Coronary artery (tissue), 2 donors: ENCODE measurements at regions not wholly inside any gene's neighbourhood (a gene's known extent, or its start where the extent isn't known, plus 50 kb on each side); places are given as distances from the start of the nearest gene placed in this dataset.

Source experiments
- DNase-seq: peaks from one replicate; pipeline ENCODE4 v3.0.0-alpha.2; 2017; ENCODE audit warnings: low spot score
- H3K27ac ChIP-seq, 2 donors: fragments of 200-600 bp; sonication (generic); one replicate each; pipeline ENCODE4 v1.5.1; 2016 to 2019
- H3K4me3 ChIP-seq: fragments of 200-600 bp; sonication (generic); 2 replicates; pipeline ENCODE4 v1.5.1; 2016; ENCODE audit warnings: mild to moderate bottlenecking, moderate library complexity
- CTCF ChIP-seq: fragments of 200-600 bp; sonication (generic); IDR thresholded peaks from one replicate; pipeline ENCODE4 v1.5.1; 2019; ENCODE audit warnings: antibody characterized with exemption

DNA sequence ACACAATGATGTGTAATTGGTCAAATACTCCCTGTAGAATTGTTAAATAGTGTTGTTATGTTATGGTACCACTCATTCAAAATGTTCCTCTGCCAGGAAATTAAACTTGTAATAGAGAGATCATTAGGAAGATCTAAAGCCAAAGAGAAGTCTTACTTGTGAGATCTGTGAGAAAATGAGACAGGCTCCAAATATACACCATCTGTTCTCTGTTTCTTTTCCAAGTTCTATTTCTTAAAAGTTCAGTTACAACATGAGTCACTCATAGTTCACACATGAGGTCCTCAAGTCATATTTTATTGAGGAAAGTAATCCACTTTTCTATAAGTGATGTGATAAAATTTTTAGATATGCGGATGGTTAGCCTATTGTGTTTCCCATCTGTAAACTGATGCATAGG is 1038.1 kb upstream of the PRR20A start:
- Histone ChIP-seq H3K27ac (no peak overlapping the region), H3K4me3 (no peak overlapping the region)
- TF ChIP-seq CTCF, result no peak
- DNase-seq, result no peak

- no peak for DNase-seq
- no peak for TF ChIP-seq CTCF
- H3K4me3 ChIP-seq, result no peak overlapping the region
- no peak overlapping the region for H3K27ac ChIP-seq
Observed at GRCh38 chr13:56110751-56111150, 1030.0 kb upstream of the PRR20A start.

GRCh38 chr13:56134524-56134923 is 1006.2 kb upstream of the PRR20A start:
- TF ChIP-seq CTCF, result no peak
- DNase-seq, result no peak
- H3K27ac ChIP-seq, result no peak overlapping the region

GRCh38 chr13:56166864-56167263 is 973.9 kb upstream of the PRR20A start:
- H3K4me3 ChIP-seq, result no peak overlapping the region
- no peak for DNase-seq
- H3K27ac ChIP-seq, result no peak overlapping the region
- no peak for TF ChIP-seq CTCF

More at GRCh38 chr13:56134524-56134923, 1006.2 kb upstream of the PRR20A start:
- H3K4me3 ChIP-seq, result no peak overlapping the region

- no peak for TF ChIP-seq CTCF
- Histone ChIP-seq H3K27ac (no peak overlapping the region), H3K4me3 (no peak overlapping the region)
- no peak for DNase-seq
Observed at GRCh38 chr13:56168581-56168980, 972.1 kb upstream of the PRR20A start.

- TF ChIP-seq CTCF, result no peak
Observed at GRCh38 chr13:56173346-56173745, 967.4 kb upstream of the PRR20A start.

DNA sequence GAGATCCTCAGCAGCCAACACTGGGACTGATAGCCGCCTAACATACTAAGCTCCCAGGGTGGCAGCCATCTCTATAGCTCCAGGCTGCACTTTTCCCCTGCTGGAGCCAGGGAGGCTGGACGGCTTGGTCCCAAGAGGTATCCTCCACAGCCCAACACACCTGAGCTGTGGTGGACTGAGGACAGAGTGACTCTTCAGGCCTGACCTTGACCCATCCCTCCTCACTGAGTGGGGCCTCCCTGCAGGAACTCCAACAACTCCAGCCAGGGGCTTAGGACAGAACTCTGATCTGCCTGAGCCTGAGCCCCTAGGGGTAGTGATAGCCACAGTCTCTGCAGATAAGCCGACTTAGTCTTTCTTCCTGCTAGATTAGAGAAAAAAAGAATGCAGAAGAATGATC is 958.1 kb upstream of the PRR20A start:
- TF ChIP-seq CTCF, result no peak
- H3K4me3 ChIP-seq, result no peak overlapping the region
- no peak overlapping the region for H3K27ac ChIP-seq
- DNase-seq, result no peak

More at GRCh38 chr13:56173346-56173745, 967.4 kb upstream of the PRR20A start:
- H3K4me3 ChIP-seq, result no peak overlapping the region
- DNase-seq, result no peak
- H3K27ac ChIP-seq, result no peak overlapping the region
